Pancreas (tissue), 10 donors: ENCODE measurements at regions not wholly inside any gene's neighbourhood (a gene's known extent, or its start where the extent isn't known, plus 50 kb on each side); places are given as distances from the start of the nearest gene placed in this dataset.

Source experiments
- ATAC-seq, 4 donors: fragments of 200-7000 bp; cut with Tn5 transposase; one replicate each; pipeline versions ENCODE4 v1.8.0 to v1.9.1; 2020; ENCODE audit warnings: mild to moderate bottlenecking in 4 of 4, moderate library complexity in 4 of 4
- DNase-seq, 6 donors: peaks; one replicate each; pipeline ENCODE4 v3.0.0-alpha.2; 2020
- FAIRE-seq: peaks from 2 replicates; lab custom pipeline; 2012; peaks lifted over from hg19 to GRCh38; lab: Jason Lieb, UNC
- H3K27ac ChIP-seq, 4 donors: fragments of 200-600 bp; sonication (generic); 1 replicate in 3 of 4; 2 replicates in 1 of 4; pipeline versions ENCODE4 v1.5.0 to v1.8.0; 2020
- H3K27me3 ChIP-seq, 4 donors: fragments of 200-600 bp; one replicate each; pipeline ENCODE4 v1.8.0; 2021
- H3K36me3 ChIP-seq, 3 donors: fragments of 200-600 bp; sonication (generic) in 1 of 3; one replicate each; pipeline versions ENCODE4 v1.5.0 to v1.8.0; 2020 to 2021
- H3K4me1 ChIP-seq, 3 donors: fragments of 200-600 bp; one replicate each; pipeline ENCODE4 v1.8.0; 2021
- H3K4me3 ChIP-seq, 4 donors: fragments of 200-600 bp; sonication (generic) in 2 of 4; one replicate each; pipeline versions ENCODE4 v1.5.0 to v1.8.0; 2020 to 2021
- H3K9me3 ChIP-seq, 4 donors: fragments of 200-600 bp; one replicate each; pipeline ENCODE4 v1.8.0; 2021
- WGBS, 2 donors: extraction: QIAGEN DNeasy Blood & Tissue Kit; methylation state at CpG; one replicate each; pipeline ENCODE4 v1.1.7; 2013; 5-methylcytosine and 5-hydroxymethylcytosine counted together
- intact Hi-C, 3 donors: fragments of 100-400 bp; cut with DNase I; formaldehyde crosslinking; loops; one replicate each; pipeline versions ENCODE4 v1.11.1 to v1.14.2; 2022
- TF ChIP-seq, protein P1 (sequence below), 4 donors: fragments of 200-600 bp; sonication (generic) in 3 of 4; IDR thresholded peaks; one replicate each; pipeline versions ENCODE4 v1.5.0 to v1.8.0; 2021; ENCODE audit warnings: antibody characterized with exemption in 4 of 4
- donor health status: healthy with polysubstance abuse.
- donor health status: DM: no; HTN: no; CAD: no; lungs with moderate emphysema.
- donor health status: DM: no; HTN: no; CAD: no.
- donor health status: control.
- donor health status: control.
- donor health status: Bipolar disorder and iron deficiency.
- donor health status: DM: yes; HTN: yes; CAD: no.
- donor health status: DM: no; HTN: no; CAD: no.
- donor health status: DM: no; HTN: no; CAD: no.
- donor health status: DM: yes; HTN: yes; CAD: no.

DNA sequence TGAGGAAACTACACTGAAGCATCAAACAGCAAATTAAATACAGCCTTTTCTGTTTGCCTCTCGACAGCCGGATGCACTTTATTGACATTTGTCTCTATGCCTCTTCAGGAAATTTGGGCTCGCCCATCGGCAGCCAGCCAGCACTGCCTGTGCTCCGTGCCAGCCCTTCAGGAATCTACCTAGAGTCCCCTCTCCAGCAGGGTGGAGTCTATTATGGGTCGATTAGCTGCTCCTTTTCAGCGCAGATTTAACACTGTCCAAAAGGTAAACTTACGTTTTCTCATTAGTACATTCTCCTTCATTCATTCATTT is 91.5 kb downstream of the MYCN start:
- H3K27me3 ChIP-seq: no peaks in the 10 kb centered on the region
- TF ChIP-seq, protein P1, sequence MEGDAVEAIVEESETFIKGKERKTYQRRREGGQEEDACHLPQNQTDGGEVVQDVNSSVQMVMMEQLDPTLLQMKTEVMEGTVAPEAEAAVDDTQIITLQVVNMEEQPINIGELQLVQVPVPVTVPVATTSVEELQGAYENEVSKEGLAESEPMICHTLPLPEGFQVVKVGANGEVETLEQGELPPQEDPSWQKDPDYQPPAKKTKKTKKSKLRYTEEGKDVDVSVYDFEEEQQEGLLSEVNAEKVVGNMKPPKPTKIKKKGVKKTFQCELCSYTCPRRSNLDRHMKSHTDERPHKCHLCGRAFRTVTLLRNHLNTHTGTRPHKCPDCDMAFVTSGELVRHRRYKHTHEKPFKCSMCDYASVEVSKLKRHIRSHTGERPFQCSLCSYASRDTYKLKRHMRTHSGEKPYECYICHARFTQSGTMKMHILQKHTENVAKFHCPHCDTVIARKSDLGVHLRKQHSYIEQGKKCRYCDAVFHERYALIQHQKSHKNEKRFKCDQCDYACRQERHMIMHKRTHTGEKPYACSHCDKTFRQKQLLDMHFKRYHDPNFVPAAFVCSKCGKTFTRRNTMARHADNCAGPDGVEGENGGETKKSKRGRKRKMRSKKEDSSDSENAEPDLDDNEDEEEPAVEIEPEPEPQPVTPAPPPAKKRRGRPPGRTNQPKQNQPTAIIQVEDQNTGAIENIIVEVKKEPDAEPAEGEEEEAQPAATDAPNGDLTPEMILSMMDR (IDR thresholded peaks at IDR 0.05): no peak
- no peak for ATAC-seq
- H3K27ac ChIP-seq: no peak overlapping the region
- no peaks in the 10 kb centered on the region for H3K36me3 ChIP-seq
- no peak overlapping the region for H3K4me3 ChIP-seq
- intact Hi-C loops: no loop called here
- no peaks in the 10 kb centered on the region for H3K9me3 ChIP-seq
- 56 to 63% methylated on average over 8 of the region's 8 CpGs for WGBS, 2 donors
- DNase-seq: no peak
- no peak for FAIRE-seq
- no peaks in the 10 kb centered on the region for H3K4me1 ChIP-seq

DNA sequence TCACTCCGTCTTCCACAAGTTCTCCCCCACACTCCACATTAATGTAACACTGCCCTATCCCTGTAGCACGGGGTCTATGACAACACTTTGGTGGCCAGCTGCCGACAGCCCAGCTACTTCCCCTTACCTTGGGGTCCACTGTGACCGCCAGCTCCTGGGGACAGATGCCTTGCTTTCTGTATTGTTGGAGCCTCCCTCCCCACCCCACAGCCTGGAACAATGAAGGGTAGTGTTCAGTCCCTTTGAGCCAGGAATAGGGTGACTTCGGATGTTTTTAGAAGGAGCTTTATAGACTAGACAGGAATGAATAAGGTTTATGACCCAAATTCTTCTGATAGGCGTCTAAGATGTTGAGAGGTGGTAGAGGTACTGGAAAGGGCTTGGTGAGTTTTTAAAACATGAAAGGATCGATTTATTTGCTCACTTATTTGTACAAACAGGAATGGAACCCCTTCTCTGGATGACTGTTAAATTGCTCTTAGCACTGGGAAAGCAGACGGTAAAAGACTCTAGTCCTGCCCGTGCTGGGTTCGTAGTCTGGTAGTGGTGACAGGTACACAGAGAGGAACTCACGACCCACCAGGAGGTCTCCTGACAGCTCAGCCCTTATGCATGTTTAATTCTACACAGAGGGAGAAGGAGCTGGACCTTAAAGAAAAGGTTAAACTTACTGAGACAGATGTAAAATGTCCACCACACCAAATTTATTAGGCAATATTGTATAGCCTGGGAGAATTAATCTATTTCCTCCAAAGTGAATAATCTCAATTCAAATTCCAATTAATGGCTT is 90.9 kb downstream of the MYCN start:
- no peak for FAIRE-seq
- TF ChIP-seq, protein P1 (IDR thresholded peaks at IDR 0.05): no peak

GRCh38 chr2:16030206-16031057 is 90.1 kb downstream of the MYCN start:
- ATAC-seq (no peak), FAIRE-seq (no peak), DNase-seq (no peak)
- 84 to 86% methylated on average over 23 to 24 of the region's 24 CpGs for WGBS, 2 donors
- Histone ChIP-seq H3K27me3 (no peaks in the 10 kb centered on the region), H3K27ac (no peak overlapping the region), H3K36me3 (no peaks in the 10 kb centered on the region), H3K4me1 (no peaks in the 10 kb centered on the region), H3K4me3 (no peak overlapping the region), H3K9me3 (no peaks in the 10 kb centered on the region)
- TF ChIP-seq, protein P1 (IDR thresholded peaks at IDR 0.05): no peak
- intact Hi-C loops: no loop called here

More for the DNA sequence above, 90.9 kb downstream of the MYCN start:
- no peaks in the 10 kb centered on the region for H3K4me1 ChIP-seq
- H3K9me3 ChIP-seq: no peaks in the 10 kb centered on the region
- intact Hi-C loops: no loop called here
- H3K27me3 ChIP-seq: no peaks in the 10 kb centered on the region
- no peak overlapping the region for H3K27ac ChIP-seq
- DNase-seq: no peak
- no peak for ATAC-seq
- H3K36me3 ChIP-seq: no peaks in the 10 kb centered on the region
- no peak overlapping the region for H3K4me3 ChIP-seq
- 65 to 66% methylated on average over 11 of the region's 11 CpGs for WGBS, 2 donors

GRCh38 chr2:16028644-16029043 is 88.3 kb downstream of the MYCN start:
- no peaks in the 10 kb centered on the region for H3K27me3 ChIP-seq
- ATAC-seq (no peak), DNase-seq (no peak), FAIRE-seq (no peak)
- TF ChIP-seq, protein P1 (IDR thresholded peaks at IDR 0.05): no peak
- H3K27ac ChIP-seq: no peak overlapping the region
- no peaks in the 10 kb centered on the region for H3K36me3 ChIP-seq
- no peaks in the 10 kb centered on the region for H3K4me1 ChIP-seq
- no peaks in the 10 kb centered on the region for H3K9me3 ChIP-seq
- 78 to 79% methylated on average over 8 of the region's 8 CpGs for WGBS, 2 donors
- intact Hi-C loops: no loop called here
- H3K4me3 ChIP-seq: no peak overlapping the region
